Left kidney (tissue), 1 donor: ENCODE measurements at regions not wholly inside any gene's neighbourhood (a gene's known extent, or its start where the extent isn't known, plus 50 kb on each side); places are given as distances from the start of the nearest gene placed in this dataset.

Experiments used
- DNase-seq: peaks from one replicate; pipeline ENCODE4 v3.0.0-alpha.2; 2013

- DNase-seq = no peak
Observed at GRCh38 chr4:165612936-165613335, 234.1 kb downstream of the CPE start.

- DNase-seq = no peak
Observed at GRCh38 chr4:165613581-165613980, 234.8 kb downstream of the CPE start.

- DNase-seq = no peak
Observed at GRCh38 chr4:165620913-165621312, 242.1 kb downstream of the CPE start.

- DNase-seq = no peak
Observed at GRCh38 chr4:165621983-165622382, 243.2 kb downstream of the CPE start.

- DNase-seq = no peak
Observed at GRCh38 chr4:165625281-165625680, 246.5 kb downstream of the CPE start.

GRCh38 chr4:165626316-165626715 is 246.7 kb upstream of the TLL1 start:
- DNase-seq = no peak

GRCh38 chr4:165627128-165627527 is 245.9 kb upstream of the TLL1 start:
- no peak for DNase-seq

- DNase-seq = no peak
Observed at GRCh38 chr4:165627548-165627947, 245.5 kb upstream of the TLL1 start.

- DNase-seq = no peak
Observed at GRCh38 chr4:165628572-165628971, 244.5 kb upstream of the TLL1 start.

GRCh38 chr4:165630671-165631070 is 242.4 kb upstream of the TLL1 start:
- DNase-seq = no peak

GRCh38 chr4:165631208-165631894 is 241.7 kb upstream of the TLL1 start:
- no peak for DNase-seq

GRCh38 chr4:165631912-165632311 is 241.1 kb upstream of the TLL1 start:
- no peak for DNase-seq

GRCh38 chr4:165634766-165635165 is 238.3 kb upstream of the TLL1 start:
- DNase-seq = no peak

- DNase-seq = no peak
Observed at GRCh38 chr4:165635381-165635780, 237.7 kb upstream of the TLL1 start.

- no peak for DNase-seq
Observed at GRCh38 chr4:165635951-165636350, 237.1 kb upstream of the TLL1 start.

- no peak for DNase-seq
Observed at GRCh38 chr4:165651901-165652300, 221.1 kb upstream of the TLL1 start.

- no peak for DNase-seq
Observed at GRCh38 chr4:165654556-165654955, 218.5 kb upstream of the TLL1 start.

- no peak for DNase-seq
Observed at GRCh38 chr4:165656399-165656798, 216.6 kb upstream of the TLL1 start.

- DNase-seq = no peak
Observed at GRCh38 chr4:165656829-165657490, 216.1 kb upstream of the TLL1 start.

- DNase-seq = no peak
Observed at GRCh38 chr4:165662341-165662740, 210.7 kb upstream of the TLL1 start.

- no peak for DNase-seq
Observed at GRCh38 chr4:165663411-165663810, 209.6 kb upstream of the TLL1 start.

- no peak for DNase-seq
Observed at GRCh38 chr4:165666836-165667235, 206.2 kb upstream of the TLL1 start.

- DNase-seq = no peak
Observed at GRCh38 chr4:165667969-165668368, 205.1 kb upstream of the TLL1 start.

GRCh38 chr4:165668694-165669093 is 204.3 kb upstream of the TLL1 start:
- DNase-seq = no peak
